ENCODE measurements at regions not wholly inside any gene's neighbourhood (a gene's known extent, or its start where the extent isn't known, plus 50 kb on each side); places are given as distances from the start of the nearest gene placed in this dataset.

- TF ChIP-seq CTCF (IDR thresholded peaks at IDR 0.05) (no peak), ZFP36 (IDR thresholded peaks at IDR 0.05; ENCODE audit: borderline replicate concordance, partially characterized antibody) (no peak), CBX2 (IDR thresholded peaks at IDR 0.05; ENCODE audit: borderline replicate concordance, low read depth) (no peak), HEYL (CRISPR knock-in tag; IDR thresholded peaks at IDR 0.05) (no peak), REST (IDR thresholded peaks at IDR 0.05) (no peak), CHD4 (IDR thresholded peaks at IDR 0.05; ENCODE audit: borderline replicate concordance) (no peak), POLR2AphosphoS2 (conservative IDR thresholded peaks at IDR 0.05; ENCODE audit: low read length) (no peak), ZSCAN20 (CRISPR knock-in tag; IDR thresholded peaks at IDR 0.05) (no peak)
Measured at GRCh38 chr4:3700736-3701135, 65.4 kb upstream of the ADRA2C start.

Measured in A549 (cell line).